H1 (cell line): ENCODE measurements at regions not wholly inside any gene's neighbourhood (a gene's known extent, or its start where the extent isn't known, plus 50 kb on each side); places are given as distances from the start of the nearest gene placed in this dataset.

Experiments used
- CTCF ChIA-PET: fragments of 300-600 bp; sonication (Branson Sonifier 250); formaldehyde crosslinking; loops from one replicate; lab custom pipeline; 2021; ENCODE audit not compliant: partially characterized antibody; lab: Charles Lee
- POLR2A ChIA-PET: fragments of 300-600 bp; sonication (Branson Sonifier 250); formaldehyde crosslinking; loops from one replicate; lab custom pipeline; 2021; ENCODE audit warnings: inconsistent platforms; ENCODE audit not compliant: partially characterized antibody; lab: Charles Lee
- DNase-seq, 2 experiments: peaks; one replicate each; pipeline versions ENCODE4 v3.0.0 to v3.0.0-alpha.2; 2010 to 2022; ENCODE audit warnings: low spot score in 2 of 2, low read depth in 1 of 2, mixed read lengths in 1 of 2
- FAIRE-seq: peaks from 2 replicates; lab custom pipeline; 2011; peaks lifted over from hg19 to GRCh38; lab: Jason Lieb, UNC
- H2AFZ ChIP-seq: 2 replicates; pipeline ENCODE4 v1.8.1; 2012; ENCODE audit warnings: low read length, inconsistent platforms
- H2AK5ac ChIP-seq: 2 replicates; pipeline ENCODE4 v1.6.1; 2013; ENCODE audit warnings: low read depth, low read length
- H2BK120ac ChIP-seq: replicated peaks from 2 replicates; pipeline ENCODE3; 2013; ENCODE audit warnings: low read depth, low read length, inconsistent platforms
- H2BK12ac ChIP-seq: 2 replicates; pipeline ENCODE4 v1.6.1; 2013; ENCODE audit warnings: low read depth, low read length
- H2BK15ac ChIP-seq: 2 replicates; pipeline ENCODE4 v1.6.1; 2013; ENCODE audit warnings: low read length
- H2BK20ac ChIP-seq: 2 replicates; pipeline ENCODE4 v1.6.1; 2013; ENCODE audit warnings: low read length
- H2BK5ac ChIP-seq: 2 replicates; pipeline ENCODE4 v1.6.1; 2013; ENCODE audit warnings: low read depth, low read length
- H3K14ac ChIP-seq: 2 replicates; pipeline ENCODE4 v1.6.1; 2013; ENCODE audit warnings: inconsistent platforms; ENCODE audit not compliant: insufficient read length
- H3K18ac ChIP-seq: 2 replicates; pipeline ENCODE4 v1.6.1; 2013; ENCODE audit warnings: low read length; ENCODE audit errors: extremely low read depth
- H3K23ac ChIP-seq: 2 replicates; pipeline ENCODE4 v1.6.1; 2013; ENCODE audit warnings: inconsistent platforms; ENCODE audit not compliant: insufficient read length
- H3K23me2 ChIP-seq: 2 replicates; pipeline ENCODE4 v1.6.1; 2013; ENCODE audit warnings: low read depth, low read length
- H3K27ac ChIP-seq: 2 replicates; pipeline ENCODE4 v1.6.1; 2011; ENCODE audit warnings: low read depth, low read length, inconsistent platforms
- H3K27me3 ChIP-seq, 4 experiments: replicated peaks in 1 of 4; 1 replicate in 1 of 4; 2 replicates in 3 of 4; pipeline versions ENCODE4 v1.6.1 to v1.8.1; 2011 to 2013; ENCODE audit warnings: low read length in 3 of 4, mild to moderate bottlenecking in 3 of 4, inconsistent platforms in 2 of 4, mixed read lengths in 2 of 4, moderate library complexity in 1 of 4; ENCODE audit not compliant: control insufficient read depth in 3 of 4, insufficient read depth in 3 of 4; ENCODE audit errors: extremely low read depth in 1 of 4
- H3K36me3 ChIP-seq, 4 experiments: 2 replicates each; pipeline versions ENCODE4 v1.6.1 to v1.8.1; 2011 to 2013; ENCODE audit warnings: mild to moderate bottlenecking in 4 of 4, low read length in 3 of 4, moderate library complexity in 2 of 4, control low read depth in 1 of 4, inconsistent platforms in 1 of 4; ENCODE audit not compliant: insufficient read depth in 4 of 4, control insufficient read depth in 2 of 4
- H3K4ac ChIP-seq: replicated peaks from 2 replicates; pipeline ENCODE3; 2013; ENCODE audit warnings: low read length, low read depth, mixed read lengths, inconsistent platforms; ENCODE audit not compliant: insufficient read length
- H3K4me1 ChIP-seq, 4 experiments: replicated peaks in 1 of 4; 1 replicate in 1 of 4; 2 replicates in 3 of 4; pipeline versions ENCODE4 v1.6.1 to v1.8.1; 2011 to 2013; ENCODE audit warnings: low read length in 3 of 4, inconsistent platforms in 2 of 4, mixed read lengths in 1 of 4; ENCODE audit not compliant: insufficient read depth in 4 of 4, control insufficient read depth in 3 of 4
- H3K4me2 ChIP-seq, 2 experiments: 2 replicates each; pipeline versions ENCODE4 v1.6.1 to v1.8.1; 2011 to 2013; ENCODE audit warnings: low read depth in 2 of 2, low read length in 2 of 2, control low read depth in 1 of 2, inconsistent platforms in 1 of 2, mild to moderate bottlenecking in 1 of 2; ENCODE audit not compliant: insufficient read depth in 1 of 2
- H3K4me3 ChIP-seq, 4 experiments: fragments of 200-600, 300-600 bp in 1 of 4; sonication (generic), shearing (Covaris generic), sonication (Bioruptor Twin) in 1 of 4; 2 replicates each; pipeline versions ENCODE4 v1.5.1 to v1.8.1; 2011 to 2016; ENCODE audit warnings: low read length in 4 of 4, low read depth in 3 of 4, control low read depth in 2 of 4, inconsistent platforms in 2 of 4, mild to moderate bottlenecking in 2 of 4, mixed read lengths in 1 of 4, moderate library complexity in 1 of 4; ENCODE audit not compliant: insufficient read depth in 2 of 4; ENCODE audit errors: extremely low read depth in 1 of 4
- H3K56ac ChIP-seq: replicated peaks from 2 replicates; pipeline ENCODE3; 2013; ENCODE audit warnings: low read depth, mild to moderate bottlenecking, mixed read lengths, low read length, inconsistent platforms; ENCODE audit not compliant: insufficient read length
- H3K79me1 ChIP-seq: 2 replicates; pipeline ENCODE4 v1.6.1; 2013; ENCODE audit warnings: low read depth, low read length, control low read depth
- H3K79me2 ChIP-seq, 2 experiments: 2 replicates each; pipeline versions ENCODE4 v1.6.1 to v1.8.1; 2012 to 2013; ENCODE audit warnings: low read length in 2 of 2, mild to moderate bottlenecking in 2 of 2, inconsistent platforms in 1 of 2; ENCODE audit not compliant: insufficient read depth in 2 of 2, control insufficient read depth in 1 of 2
- H3K9ac ChIP-seq, 4 experiments: replicated peaks in 1 of 4; 1 replicate in 1 of 4; 2 replicates in 3 of 4; pipeline versions ENCODE4 v1.6.1 to v1.8.1; 2011 to 2013; ENCODE audit warnings: low read depth in 3 of 4, low read length in 3 of 4, control low read depth in 2 of 4, mild to moderate bottlenecking in 2 of 4, moderate library complexity in 2 of 4, inconsistent platforms in 1 of 4; ENCODE audit errors: extremely low read depth in 1 of 4
- H3K9me3 ChIP-seq, 2 experiments: 2 replicates each; pipeline versions ENCODE4 v1.6.1 to v1.8.1; 2012 to 2013; ENCODE audit warnings: mild to moderate bottlenecking in 2 of 2, moderate library complexity in 2 of 2, control low read depth in 1 of 2, inconsistent platforms in 1 of 2, low read depth in 1 of 2, low read length in 1 of 2, mixed read lengths in 1 of 2; ENCODE audit not compliant: insufficient read depth in 2 of 2
- H4K20me1 ChIP-seq, 2 experiments: replicated peaks in 1 of 2; 2 replicates each; pipeline versions ENCODE3 to v1.8.1; 2011 to 2013; ENCODE audit warnings: inconsistent platforms in 2 of 2, low read length in 2 of 2, mild to moderate bottlenecking in 1 of 2; ENCODE audit not compliant: insufficient read depth in 2 of 2, control insufficient read depth in 1 of 2
- H4K5ac ChIP-seq: 2 replicates; pipeline ENCODE4 v1.6.1; 2013; ENCODE audit warnings: low read length, low read depth, mixed read lengths, inconsistent platforms; ENCODE audit not compliant: insufficient read length
- H4K8ac ChIP-seq: 2 replicates; pipeline ENCODE4 v1.8.0; 2013; ENCODE audit warnings: mild to moderate bottlenecking, moderate library complexity, low read length, inconsistent platforms; ENCODE audit not compliant: insufficient read depth; ENCODE audit errors: extremely low read depth
- H4K91ac ChIP-seq: replicated peaks from 2 replicates; pipeline ENCODE3; 2013; ENCODE audit warnings: low read length, mixed read lengths, inconsistent platforms; ENCODE audit not compliant: insufficient read length
- CTBP2 ChIP-seq: IDR thresholded peaks from 2 replicates; pipeline ENCODE4 v1.7.0; 2011; ENCODE audit warnings: borderline replicate concordance, mild to moderate bottlenecking, moderate library complexity, mixed read lengths, low read length; ENCODE audit not compliant: insufficient read depth, insufficient read length
- EP300 ChIP-seq, 2 experiments: IDR thresholded peaks; 1 replicate in 1 of 2; 2 replicates in 1 of 2; pipeline ENCODE4 v1.6.1; 2011 to 2012; ENCODE audit warnings: low read depth in 2 of 2, low read length in 2 of 2, mild to moderate bottlenecking in 2 of 2, borderline replicate concordance in 1 of 2, inconsistent platforms in 1 of 2, moderate library complexity in 1 of 2
- RNF2 ChIP-seq: fragments of 200-900, 300-1000 bp; sonication (generic); IDR thresholded peaks from 2 replicates; pipeline ENCODE4 v1.7.1; 2016; ENCODE audit warnings: borderline replicate concordance, low read depth, mild to moderate bottlenecking, antibody characterized with exemption, low read length; ENCODE audit not compliant: poor library complexity, severe bottlenecking; ENCODE audit errors: missing control alignments
- WGBS, 2 experiments: shearing (Covaris generic) in 1 of 2; methylation state at CpG; one replicate each; pipeline versions ENCODE4 v1.1.6 to v1.1.7; 2013 to 2015; ENCODE audit warnings: low lambda C conversion rate in 2 of 2, mixed read lengths in 2 of 2, inconsistent platforms in 1 of 2, low coverage in 1 of 2, missing lambda C conversion rate in 1 of 2; ENCODE audit not compliant: insufficient replicate concordance in 2 of 2, insufficient coverage in 1 of 2, insufficient read length in 1 of 2; ENCODE audit errors: extremely low coverage in 1 of 2, missing lambda C conversion rate in 1 of 2; 5-methylcytosine and 5-hydroxymethylcytosine counted together
- TF ChIP-seq, protein P1 (sequence below), 3 experiments: IDR thresholded peaks; 1 replicate in 2 of 3; 2 replicates in 1 of 3; pipeline versions ENCODE4 v1.5.1 to v1.6.1; 2011; ENCODE audit warnings: low read length in 3 of 3, mild to moderate bottlenecking in 3 of 3, inconsistent platforms in 2 of 3, low read depth in 1 of 3, moderate library complexity in 1 of 3; ENCODE audit not compliant: insufficient read depth in 1 of 3; ENCODE audit errors: control extremely low read depth in 1 of 3

GRCh38 chr15:69701198-69701597 is 248.6 kb downstream of the RPLP1 start:
- peaks cover 0 to 2% (median 0%) of the 10 kb centered on the region in 4 experiments; a peak in 1 of 7 replicates for H3K27me3 ChIP-seq
- no peak overlapping the region for H2BK20ac ChIP-seq
- H4K8ac ChIP-seq = no peak overlapping the region
- DNase-seq = no peak
- FAIRE-seq = no peak
- no peak overlapping the region for H4K5ac ChIP-seq
- no peak overlapping the region for H2AK5ac ChIP-seq
- no peaks in the 10 kb centered on the region for H3K36me3 ChIP-seq
- ChIA-PET CTCF (interaction anchor here (0.9 kb wide), 2 partner anchors 21 to 23 kb away, joined by 3 to 4 read pairs; no protein-coding TSS in a partner anchor), POLR2A (no interaction called here)
- no peak overlapping the region for H2BK120ac ChIP-seq
- 82% methylated on average over 3 of the region's 3 CpGs; no CpG with 5 or more reads in 1 of the 2 experiments for WGBS, 2 experiments
- H3K9me3 ChIP-seq = no peaks in the 10 kb centered on the region
- H3K79me2 ChIP-seq = no peaks in the 10 kb centered on the region
- H2BK15ac ChIP-seq = no peak overlapping the region
- no peak overlapping the region for H3K18ac ChIP-seq
- H3K14ac ChIP-seq = no peak overlapping the region
- no peak overlapping the region for H4K91ac ChIP-seq
- no peak overlapping the region for H2BK5ac ChIP-seq
- H2AFZ ChIP-seq = no peak overlapping the region
- H3K9ac ChIP-seq = no peak overlapping the region
- no peaks in the 10 kb centered on the region for H3K4me1 ChIP-seq
- H3K27ac ChIP-seq = no peak overlapping the region
- H3K56ac ChIP-seq = no peak overlapping the region
- H3K79me1 ChIP-seq = no peaks in the 10 kb centered on the region
- H3K23ac ChIP-seq = no peak overlapping the region
- TF ChIP-seq RNF2 (no peak), EP300 (IDR thresholded peaks at IDR 0.05; ENCODE audit: borderline replicate concordance in 1 of 2, low read depth in 2 of 2, low read length in 2 of 2) (no peak), CTBP2 (no peak)
- TF ChIP-seq, protein P1, sequence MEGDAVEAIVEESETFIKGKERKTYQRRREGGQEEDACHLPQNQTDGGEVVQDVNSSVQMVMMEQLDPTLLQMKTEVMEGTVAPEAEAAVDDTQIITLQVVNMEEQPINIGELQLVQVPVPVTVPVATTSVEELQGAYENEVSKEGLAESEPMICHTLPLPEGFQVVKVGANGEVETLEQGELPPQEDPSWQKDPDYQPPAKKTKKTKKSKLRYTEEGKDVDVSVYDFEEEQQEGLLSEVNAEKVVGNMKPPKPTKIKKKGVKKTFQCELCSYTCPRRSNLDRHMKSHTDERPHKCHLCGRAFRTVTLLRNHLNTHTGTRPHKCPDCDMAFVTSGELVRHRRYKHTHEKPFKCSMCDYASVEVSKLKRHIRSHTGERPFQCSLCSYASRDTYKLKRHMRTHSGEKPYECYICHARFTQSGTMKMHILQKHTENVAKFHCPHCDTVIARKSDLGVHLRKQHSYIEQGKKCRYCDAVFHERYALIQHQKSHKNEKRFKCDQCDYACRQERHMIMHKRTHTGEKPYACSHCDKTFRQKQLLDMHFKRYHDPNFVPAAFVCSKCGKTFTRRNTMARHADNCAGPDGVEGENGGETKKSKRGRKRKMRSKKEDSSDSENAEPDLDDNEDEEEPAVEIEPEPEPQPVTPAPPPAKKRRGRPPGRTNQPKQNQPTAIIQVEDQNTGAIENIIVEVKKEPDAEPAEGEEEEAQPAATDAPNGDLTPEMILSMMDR (IDR thresholded peaks at IDR 0.05; ENCODE audit: control extremely low read depth in 1 of 3, insufficient read depth in 1 of 3, low read depth in 1 of 3, low read length in 3 of 3) = no peak
- H2BK12ac ChIP-seq = no peak overlapping the region
- H3K4me2 ChIP-seq = no peak overlapping the region
- no peaks in the 10 kb centered on the region for H4K20me1 ChIP-seq
- no peak overlapping the region for H3K4ac ChIP-seq
- H3K4me3 ChIP-seq = no peak overlapping the region
- no peaks in the 10 kb centered on the region for H3K23me2 ChIP-seq
